Spleen (tissue), 11 donors: ENCODE measurements at regions not wholly inside any gene's neighbourhood (a gene's known extent, or its start where the extent isn't known, plus 50 kb on each side); places are given as distances from the start of the nearest gene placed in this dataset.

Experiments used
- DNase-seq: peaks from one replicate; pipeline ENCODE4 v3.0.0-alpha.2; 2020
- H3K27ac ChIP-seq, 8 donors: fragments of 200-600 bp; sonication (generic) in 7 of 8; 1 replicate in 4 of 8; 2 replicates in 4 of 8; pipeline versions ENCODE4 v1.5.0 to v1.8.0; 2016 to 2021; ENCODE audit warnings: inconsistent platforms in 4 of 8, mild to moderate bottlenecking in 4 of 8, moderate library complexity in 1 of 8
- H3K27me3 ChIP-seq, 7 donors: fragments of 200-600 bp; sonication (generic) in 6 of 7; replicated peaks in 1 of 7; 1 replicate in 4 of 7; 2 replicates in 3 of 7; pipeline versions ENCODE4 v1.5.0 to v1.8.0; 2016 to 2021; ENCODE audit warnings: inconsistent platforms in 3 of 7, mild to moderate bottlenecking in 1 of 7
- H3K36me3 ChIP-seq, 6 donors: fragments of 200-600 bp; sonication (generic) in 5 of 6; 1 replicate in 4 of 6; 2 replicates in 2 of 6; pipeline versions ENCODE4 v1.5.0 to v1.8.0; 2016 to 2021; ENCODE audit warnings: inconsistent platforms in 2 of 6
- H3K4me1 ChIP-seq, 6 donors: fragments of 200-600 bp; sonication (generic) in 5 of 6; 1 replicate in 3 of 6; 2 replicates in 3 of 6; pipeline versions ENCODE4 v1.5.0 to v1.8.0; 2016 to 2021; ENCODE audit warnings: inconsistent platforms in 3 of 6
- H3K4me3 ChIP-seq, 8 donors: fragments of 200-600 bp; sonication (generic) in 7 of 8; 1 replicate in 4 of 8; 2 replicates in 4 of 8; pipeline versions ENCODE4 v1.5.0 to v1.8.0; 2016 to 2021; ENCODE audit warnings: inconsistent platforms in 4 of 8, mild to moderate bottlenecking in 4 of 8, moderate library complexity in 2 of 8
- H3K9me3 ChIP-seq, 8 donors: fragments of 200-600 bp; sonication (generic) in 7 of 8; 1 replicate in 4 of 8; 2 replicates in 4 of 8; pipeline versions ENCODE4 v1.5.0 to v1.8.0; 2016 to 2021; ENCODE audit warnings: inconsistent platforms in 4 of 8
- CTCF ChIP-seq, 11 experiments: fragments of 200-600 bp in 7 of 11; fragments of 450-650 bp in 4 of 11; sonication (generic) in 4 of 11; IDR thresholded peaks in 8 of 11; conservative IDR thresholded peaks in 3 of 11; 1 replicate in 7 of 11; 2 replicates in 4 of 11; pipeline versions ENCODE4 v1.4.0 to v1.8.0; 2016 to 2021; ENCODE audit warnings: antibody characterized with exemption in 11 of 11, inconsistent platforms in 4 of 11, mild to moderate bottlenecking in 1 of 11
- POLR2A ChIP-seq, 3 donors: fragments of 450-650 bp; IDR thresholded peaks; one replicate each; pipeline ENCODE4 v1.5.1; 2017; ENCODE audit warnings: antibody characterized with exemption in 3 of 3, mild to moderate bottlenecking in 1 of 3
- POLR2AphosphoS5 ChIP-seq, 3 donors: sonication (generic); formaldehyde crosslinking; IDR thresholded peaks; one replicate each; pipeline ENCODE4 v1.5.1; 2017; ENCODE audit warnings: antibody characterized with exemption in 3 of 3
- whole genome bisulfite sequencing, 5 donors: extraction: QIAGEN DNeasy Blood & Tissue Kit in 3 of 5; methylation state at CpG; one replicate each; pipeline versions ENCODE4 v1.1.5 to v1.1.7; 2013 to 2018; 5-methylcytosine and 5-hydroxymethylcytosine counted together
- intact Hi-C: fragments of 100-400 bp; cut with DNase I; formaldehyde crosslinking; loops from one replicate; pipeline ENCODE4 v1.15.0; 2023; ENCODE audit warnings: low total_unique reads
- donor health status: healthy with polysubstance abuse.
- donor health status: DM: no; HTN: no; CAD: no; lungs with moderate emphysema.
- donor health status: DM: no; HTN: no; CAD: no.
- donor health status: Bipolar disorder and iron deficiency.
- donor health status: healthy.
- donor health status: DM: no; HTN: no; CAD: no.
- donor health status: DM: yes; HTN: yes; CAD: no.

GRCh38 chr20:39110819-39111136 lies 148.6 kb downstream of the DHX35 start:
- H3K27me3 ChIP-seq: peaks cover 0 to 84% (median 27%) of the 10 kb centered on the region in 7 donors
- H3K4me3 ChIP-seq: no peak overlapping the region
- TF ChIP-seq POLR2AphosphoS5 (IDR thresholded peaks at IDR 0.05) (no peak), CTCF (IDR thresholded peaks at IDR 0.05 in 8 of 11, conservative IDR thresholded peaks at IDR 0.05 in 3 of 11) (no peak), POLR2A (IDR thresholded peaks at IDR 0.05) (no peak)
- H3K9me3 ChIP-seq: no peaks in the 10 kb centered on the region
- H3K4me1 ChIP-seq: no peaks in the 10 kb centered on the region
- H3K27ac ChIP-seq: no peak overlapping the region
- H3K36me3 ChIP-seq: no peaks in the 10 kb centered on the region
- intact Hi-C loops: no loop called here
- no peak for DNase-seq

GRCh38 chr20:39109933-39110818 lies 148.0 kb downstream of the DHX35 start:
- TF ChIP-seq POLR2AphosphoS5 (IDR thresholded peaks at IDR 0.05): no peak
- TF ChIP-seq POLR2A (IDR thresholded peaks at IDR 0.05): no peak
- no peak for TF ChIP-seq CTCF (IDR thresholded peaks at IDR 0.05 in 8 of 11, conservative IDR thresholded peaks at IDR 0.05 in 3 of 11)
- Histone ChIP-seq H3K27ac (no peak overlapping the region), H3K27me3 (peaks cover 0 to 81% (median 27%) of the 10 kb centered on the region in 7 donors), H3K4me1 (no peaks in the 10 kb centered on the region), H3K4me3 (no peak overlapping the region), H3K36me3 (no peaks in the 10 kb centered on the region), H3K9me3 (no peaks in the 10 kb centered on the region)
- WGBS, 5 donors: 30 to 51% (median 35%) methylated on average over 10 of the region's 10 CpGs
- no peak for DNase-seq
- intact Hi-C loops: no loop called here

GRCh38 chr20:39108746-39109145 lies 146.6 kb downstream of the DHX35 start:
- H3K9me3 ChIP-seq: peaks cover 0 to 5% (median 3%) of the 10 kb centered on the region in 8 donors
- no peaks in the 10 kb centered on the region for H3K4me1 ChIP-seq
- WGBS, 5 donors: 42 to 52% (median 48%) methylated on average over 5 of the region's 5 CpGs
- H3K36me3 ChIP-seq: no peaks in the 10 kb centered on the region
- intact Hi-C loops: no loop called here
- H3K27me3 ChIP-seq: peaks cover 0 to 67% (median 24%) of the 10 kb centered on the region in 7 donors
- no peak overlapping the region for H3K27ac ChIP-seq
- no peak for DNase-seq
- no peak overlapping the region for H3K4me3 ChIP-seq
- TF ChIP-seq CTCF (IDR thresholded peaks at IDR 0.05 in 8 of 11, conservative IDR thresholded peaks at IDR 0.05 in 3 of 11): no peak
- no peak for TF ChIP-seq POLR2A (IDR thresholded peaks at IDR 0.05)
- TF ChIP-seq POLR2AphosphoS5 (IDR thresholded peaks at IDR 0.05): no peak

- DNase-seq: no peak
- Histone ChIP-seq H3K4me1 (no peaks in the 10 kb centered on the region), H3K36me3 (no peaks in the 10 kb centered on the region), H3K27me3 (peaks cover 0 to 57% (median 21%) of the 10 kb centered on the region in 7 donors), H3K27ac (no peak overlapping the region), H3K9me3 (peaks cover 0 to 8% (median 6%) of the 10 kb centered on the region in 8 donors), H3K4me3 (no peak overlapping the region)
- TF ChIP-seq POLR2A (IDR thresholded peaks at IDR 0.05) (no peak), POLR2AphosphoS5 (IDR thresholded peaks at IDR 0.05) (no peak), CTCF (IDR thresholded peaks at IDR 0.05 in 8 of 11, conservative IDR thresholded peaks at IDR 0.05 in 3 of 11) (no peak)
- intact Hi-C loops: no loop called here
- 59 to 82% (median 73%) methylated on average over 5 of the region's 5 CpGs for WGBS, 5 donors
These were observed 145.6 kb downstream of the DHX35 start for GRCh38 chr20:39107741-39108140.
